ENCODE measurements at regions not wholly inside any gene's neighbourhood (a gene's known extent, or its start where the extent isn't known, plus 50 kb on each side); places are given as distances from the start of the nearest gene placed in this dataset.

- DNase-seq (no peak), ATAC-seq (ENCODE audit: low read depth) (no peak)
- ChIA-PET CTCF (no interaction called here), POLR2A (ENCODE audit: unreplicated experiment) (no interaction called here)
- Histone ChIP-seq H3K9me3 (ENCODE audit: control insufficient read depth, insufficient read depth, low read length) (no peaks in the 10 kb centered on the region), H2AK5ac (ENCODE audit: low read depth, low read length) (no peak overlapping the region), H2BK20ac (ENCODE audit: low read depth, low read length) (no peak overlapping the region), H2AFZ (replicated peaks; ENCODE audit: low read length, poor library complexity) (no peak overlapping the region), H4K5ac (ENCODE audit: low read depth, low read length) (no peak overlapping the region), H3K4me1 (ENCODE audit: control insufficient read depth, insufficient read depth, low read length) (no peaks in the 10 kb centered on the region; the same call in 1 of the 2 replicates), H3K14ac (replicated peaks; ENCODE audit: low read depth, low read length) (no peak overlapping the region), H4K20me1 (ENCODE audit: insufficient read depth, low read length) (no peaks in the 10 kb centered on the region), H3K4me3 (ENCODE audit: insufficient read depth, low read depth, low read length) (no peak overlapping the region), H3K79me1 (ENCODE audit: low read depth in 1 of 2, low read length in 2 of 2) (no peaks in the 10 kb centered on the region), H2BK120ac (ENCODE audit: low read depth, low read length) (no peak overlapping the region), H3K27ac (ENCODE audit: insufficient read depth, low read length) (no peak overlapping the region), H3K9me1 (ENCODE audit: insufficient read depth, low read length) (no peaks in the 10 kb centered on the region), H3K56ac (ENCODE audit: extremely low read depth, insufficient read depth, low read length) (no peak overlapping the region), H4K91ac (ENCODE audit: insufficient read depth, low read depth, low read length) (no peak overlapping the region), H3K27me3 (ENCODE audit: control insufficient read depth, insufficient read depth, low read length) (no peaks in the 10 kb centered on the region), H4K8ac (ENCODE audit: low read depth in 2 of 2, low read length in 2 of 2) (no peak overlapping the region), H3K4ac (ENCODE audit: low read depth, low read length) (no peak overlapping the region), H3K36me3 (ENCODE audit: control insufficient read depth, insufficient read depth, low read length) (no peaks in the 10 kb centered on the region), H3K4me2 (ENCODE audit: low read depth, low read length) (no peak overlapping the region), H2BK5ac (ENCODE audit: low read depth, low read length, poor library complexity, severe bottlenecking) (no peak overlapping the region), H3K23ac (ENCODE audit: low read depth, low read length) (no peak overlapping the region), H3K18ac (ENCODE audit: low read depth, low read length) (no peak overlapping the region; the same call in 1 of the 2 replicates), H2AK9ac (replicated peaks; ENCODE audit: low read depth, low read length, poor library complexity) (no peak overlapping the region), H2BK15ac (ENCODE audit: low read depth, low read length) (no peak overlapping the region), H3K9ac (ENCODE audit: low read depth, low read length) (no peak overlapping the region)
- in situ Hi-C loops (cut with MboI; ENCODE audit: low sequenced_read_pairs) (no loop called here), dilution Hi-C loops (cut with HindIII; ENCODE audit: low sequenced_read_pairs, unreplicated experiment) (no loop called here), intact Hi-C loops (cut with micrococcal nuclease) (no loop called here)
- TF ChIP-seq POLR2A (IDR thresholded peaks at IDR 0.05; ENCODE audit: low read depth, low read length) (no peak), FOS (IDR thresholded peaks at IDR 0.05; ENCODE audit: low read depth, low read length) (no peak), MAFK (IDR thresholded peaks at IDR 0.05; ENCODE audit: low read depth, low read length) (no peak), RFX5 (IDR thresholded peaks at IDR 0.05; ENCODE audit: low read depth, low read length) (no peak), MAZ (IDR thresholded peaks at IDR 0.05; ENCODE audit: borderline replicate concordance, low read depth, low read length) (no peak), CHD1 (IDR thresholded peaks at IDR 0.05; ENCODE audit: low read depth, low read length) (no peak), BHLHE40 (IDR thresholded peaks at IDR 0.05; ENCODE audit: low read depth, low read length) (no peak), SMC3 (IDR thresholded peaks at IDR 0.05; ENCODE audit: low read depth, low read length) (no peak), RAD21 (IDR thresholded peaks at IDR 0.05; ENCODE audit: low read length) (no peak), USF2 (IDR thresholded peaks at IDR 0.05; ENCODE audit: low read depth, low read length) (no peak), CTCF (conservative IDR thresholded peaks at IDR 0.05; ENCODE audit: low read depth, low read length) (no peak), ELK1 (IDR thresholded peaks at IDR 0.05; ENCODE audit: borderline replicate concordance, low read depth, low read length) (no peak), NFE2L2 (IDR thresholded peaks at IDR 0.05; ENCODE audit: low read depth, low read length) (no peak), CEBPB (IDR thresholded peaks at IDR 0.05; ENCODE audit: low read depth, low read length) (no peak), MXI1 (IDR thresholded peaks at IDR 0.05; ENCODE audit: borderline replicate concordance, low read depth, low read length) (no peak), RCOR1 (IDR thresholded peaks at IDR 0.05; ENCODE audit: insufficient replicate concordance, low read length) (no peak)
- BruUV-seq (replicated peaks) = no TSS peak
- no CpG with 5 or more reads among the region's 1 CpG for WGBS, 2 experiments (ENCODE audit: extremely low coverage in 2 of 2, insufficient read length in 1 of 2)
Measured at GRCh38 chr1:192038567-192038966, 119.7 kb upstream of the RGS18 start.

All from IMR-90 (cell line).